ENCODE measurements at regions not wholly inside any gene's neighbourhood (a gene's known extent, or its start where the extent isn't known, plus 50 kb on each side); places are given as distances from the start of the nearest gene placed in this dataset.
"Not testable (repeated sequence)": the region's sequence is repeated elsewhere in the genome, so short reads cannot be mapped to it uniquely, and the experiment has no call there.

DNA sequence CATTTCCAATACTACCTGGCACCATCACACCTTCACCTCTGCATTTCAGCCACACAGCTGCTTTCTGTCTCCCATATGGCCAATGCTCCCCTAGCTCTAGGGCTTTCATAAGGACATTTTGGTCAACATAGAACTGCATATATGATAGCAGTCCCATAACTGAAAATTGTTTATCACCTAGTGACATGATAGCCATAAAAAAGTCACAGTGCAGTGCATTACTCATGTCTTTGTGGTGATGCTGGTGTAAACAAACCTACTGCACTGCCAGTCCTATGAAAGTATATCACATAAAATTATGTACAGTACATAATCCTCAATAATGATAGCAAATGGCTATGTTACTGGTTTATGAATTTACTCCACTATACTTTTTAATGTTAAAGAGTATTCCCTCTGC lies 221.0 kb downstream of the NAF1 start:
- intact Hi-C loops (cut with micrococcal nuclease): no loop called here

DNA sequence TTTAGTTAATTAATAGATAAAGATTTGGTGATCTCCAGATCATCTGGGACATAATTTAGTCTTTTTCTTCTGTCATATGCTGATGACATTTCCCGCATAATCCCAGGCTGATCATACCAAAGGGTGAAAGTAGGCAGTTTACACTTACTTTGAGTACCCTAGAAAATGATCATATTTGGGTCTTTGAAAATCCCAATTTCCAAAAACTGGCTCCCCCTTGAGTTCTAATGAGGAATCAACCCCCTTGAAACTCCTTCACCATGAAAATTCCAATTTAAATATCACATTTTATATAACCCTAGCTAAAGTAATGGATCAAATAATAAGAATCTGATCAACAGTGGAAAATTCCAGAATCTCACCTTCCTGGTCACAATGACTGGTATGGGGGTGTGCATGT lies 223.4 kb downstream of the NAF1 start:
- intact Hi-C loops (cut with micrococcal nuclease): no loop called here

- intact Hi-C loops (cut with micrococcal nuclease): no loop called here
These were observed 227.8 kb downstream of the NAF1 start for GRCh38 chr4:162938738-162939485.

GRCh38 chr4:162935214-162935613 lies 231.5 kb downstream of the NAF1 start:
- intact Hi-C loops (cut with micrococcal nuclease): no loop called here

- intact Hi-C loops (cut with micrococcal nuclease): no loop called here
These were observed 235.4 kb downstream of the NAF1 start for GRCh38 chr4:162931286-162931685.

DNA sequence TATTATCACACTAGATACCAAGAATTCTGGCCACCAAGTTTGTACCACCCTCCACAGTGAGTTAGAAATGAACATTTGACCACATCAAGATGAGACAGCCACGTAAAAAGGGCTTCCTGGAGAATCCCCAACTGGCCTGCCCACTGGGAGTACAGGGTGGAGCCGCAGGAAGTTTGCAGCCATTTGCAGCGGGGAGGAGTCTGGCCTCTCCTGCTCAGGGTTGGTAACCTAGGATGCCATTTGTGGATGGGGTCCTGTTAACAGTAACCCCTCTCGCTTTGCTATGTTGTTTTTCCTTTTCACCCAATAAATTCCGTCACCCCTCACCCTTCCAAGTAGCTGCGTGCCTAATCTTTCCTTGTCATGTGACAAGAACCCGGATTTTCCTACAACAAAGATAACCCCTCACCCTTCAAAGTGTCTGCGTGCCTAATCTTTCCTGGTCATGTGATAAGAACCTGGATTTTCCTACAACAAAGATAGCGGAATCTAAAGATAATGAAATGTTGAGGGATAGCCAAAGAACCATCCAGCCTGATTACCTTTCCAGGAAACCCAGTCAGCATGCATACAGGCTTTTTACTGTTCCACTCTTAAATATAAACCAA lies 245.4 kb downstream of the NAF1 start:
- intact Hi-C loops (cut with micrococcal nuclease): no loop called here

GRCh38 chr4:162920649-162921048 lies 246.0 kb downstream of the NAF1 start:
- intact Hi-C loops (cut with micrococcal nuclease): no loop called here

DNA sequence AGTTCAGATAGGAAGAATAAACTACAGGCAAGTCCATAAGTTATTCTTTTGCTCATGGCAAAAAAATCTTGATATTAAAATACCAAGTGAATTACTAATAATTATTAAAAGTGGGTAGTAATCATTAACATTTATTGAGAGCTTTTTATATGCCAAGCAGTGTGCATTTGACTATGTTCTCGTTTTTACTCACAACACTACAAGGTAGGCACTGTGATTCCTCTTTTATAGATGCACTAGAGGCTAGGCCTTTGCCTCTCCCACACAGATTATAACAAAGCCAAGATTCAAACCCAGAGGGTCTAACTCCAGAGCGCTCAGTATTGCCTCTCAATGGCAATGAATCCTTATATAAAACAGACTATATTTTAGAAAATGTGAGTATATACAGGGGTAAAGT lies 254.2 kb downstream of the NAF1 start:
- intact Hi-C loops (cut with micrococcal nuclease): no loop called here

DNA sequence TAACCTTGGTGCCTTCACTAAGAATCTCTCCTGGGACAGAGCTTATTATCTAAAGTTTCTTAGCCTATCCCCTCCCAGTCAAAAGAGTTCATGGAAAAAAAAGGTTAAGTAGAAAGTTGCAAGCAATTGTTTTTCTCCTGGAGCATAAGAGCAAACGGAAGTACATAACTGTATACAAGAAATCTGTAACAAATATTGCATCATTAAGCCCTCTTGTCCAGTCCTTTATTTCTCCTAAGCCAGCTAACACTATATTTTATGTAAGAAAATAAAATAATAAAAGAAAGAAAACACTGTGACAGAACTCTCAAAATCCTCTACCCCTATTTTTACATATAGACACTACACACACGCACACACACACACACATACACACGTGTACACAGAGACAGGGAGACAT lies 255.3 kb downstream of the NAF1 start:
- intact Hi-C loops (cut with micrococcal nuclease): no loop called here

DNA sequence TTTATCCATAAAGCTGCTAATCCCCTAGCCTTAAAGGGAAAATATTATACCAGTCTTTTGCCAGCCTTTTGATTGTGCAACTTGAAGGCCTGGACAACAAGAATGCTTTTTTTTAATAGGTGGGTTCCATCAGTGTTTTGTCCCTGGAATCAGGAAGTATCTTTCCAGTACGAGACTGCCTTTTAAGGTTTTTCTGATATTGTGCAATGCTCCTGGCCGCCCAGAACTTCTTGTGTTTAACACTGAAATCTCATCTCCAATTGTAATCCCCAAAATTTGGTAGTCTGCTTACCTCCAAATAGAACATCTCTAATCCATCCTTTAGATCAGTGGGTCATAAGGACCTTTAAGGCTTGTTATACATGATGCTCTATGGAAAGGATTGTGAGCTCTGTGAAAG lies 256.7 kb downstream of the NAF1 start:
- intact Hi-C loops (cut with micrococcal nuclease): no loop called here

DNA sequence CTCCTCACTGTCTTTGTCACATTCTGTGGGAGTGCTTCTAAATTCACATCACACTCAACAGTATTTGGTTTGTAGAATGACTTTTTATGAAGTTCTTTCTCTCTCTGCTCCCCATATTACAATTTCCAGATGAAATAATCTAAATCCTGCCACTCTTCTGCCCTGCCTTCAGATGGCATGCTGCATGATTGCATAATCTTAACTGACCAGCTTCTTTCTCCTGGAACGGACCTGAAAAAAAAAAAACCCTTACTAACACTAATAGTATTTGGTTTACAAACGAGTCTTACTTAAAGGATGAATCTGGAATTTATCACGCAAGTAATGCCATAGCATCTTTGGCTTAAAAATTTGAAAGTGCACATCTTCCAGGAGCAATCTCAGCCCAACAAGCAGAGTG lies 272.3 kb downstream of the NAF1 start:
- intact Hi-C loops (cut with micrococcal nuclease): no loop called here

- intact Hi-C loops (cut with micrococcal nuclease): no loop called here
These were observed 274.6 kb downstream of the NAF1 start for GRCh38 chr4:162891788-162892707.

DNA sequence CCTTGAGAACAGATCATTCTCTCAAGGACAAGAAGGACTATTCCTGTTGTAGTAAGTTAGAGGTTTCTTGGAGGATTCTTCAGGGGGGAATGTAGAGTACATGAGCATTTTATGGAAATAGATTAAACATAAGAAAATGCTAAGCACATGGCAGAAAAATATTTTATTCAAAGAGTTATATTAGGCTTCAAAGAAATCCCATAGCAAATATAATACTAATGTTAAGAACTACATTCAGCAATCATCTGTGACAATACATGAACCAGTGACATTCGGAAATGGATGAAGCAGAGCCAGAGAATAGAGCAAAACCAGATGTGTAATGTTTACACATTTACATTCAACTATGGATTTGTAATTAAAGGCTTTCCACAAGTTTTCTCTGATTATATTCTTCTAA lies 288.6 kb downstream of the NAF1 start:
- intact Hi-C loops (cut with micrococcal nuclease): no loop called here

GRCh38 chr4:162874748-162875147 lies 291.9 kb downstream of the NAF1 start:
- intact Hi-C loops (cut with micrococcal nuclease): no loop called here

- intact Hi-C loops (cut with micrococcal nuclease): no loop called here
These were observed 294.7 kb downstream of the NAF1 start for GRCh38 chr4:162871990-162872389.

DNA sequence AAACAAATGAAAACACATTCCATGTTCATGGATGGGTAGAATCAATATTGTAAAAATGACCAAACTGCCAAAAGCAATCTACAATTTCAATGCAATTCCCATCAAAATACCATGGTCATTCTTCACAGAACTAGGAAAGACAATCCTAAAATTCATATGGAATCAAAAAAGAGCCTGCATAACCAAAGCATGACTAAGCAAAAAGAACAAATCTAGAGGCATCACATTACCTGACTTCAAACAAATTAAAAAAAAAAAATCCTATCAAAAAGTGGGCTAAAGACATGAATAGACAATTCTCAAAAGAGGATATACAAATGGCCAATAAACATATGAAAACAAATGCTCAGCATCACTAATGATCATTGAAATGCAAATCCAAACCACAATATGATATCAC lies 297.5 kb downstream of the NAF1 start:
- intact Hi-C loops (cut with micrococcal nuclease): no loop called here

- intact Hi-C loops (cut with micrococcal nuclease): no loop called here
These were observed 300.1 kb downstream of the NAF1 start for GRCh38 chr4:162866565-162866964.

GRCh38 chr4:162865102-162865501 lies 301.6 kb downstream of the NAF1 start:
- intact Hi-C loops (cut with micrococcal nuclease): no loop called here

GRCh38 chr4:162853788-162854187 lies 312.9 kb downstream of the NAF1 start:
- intact Hi-C loops (cut with micrococcal nuclease): no loop called here

GRCh38 chr4:162852642-162853041 lies 314.0 kb downstream of the NAF1 start:
- intact Hi-C loops (cut with micrococcal nuclease): no loop called here

GRCh38 chr4:162851241-162851758 lies 315.4 kb downstream of the NAF1 start:
- intact Hi-C loops (cut with micrococcal nuclease): not testable (repeated sequence)

DNA sequence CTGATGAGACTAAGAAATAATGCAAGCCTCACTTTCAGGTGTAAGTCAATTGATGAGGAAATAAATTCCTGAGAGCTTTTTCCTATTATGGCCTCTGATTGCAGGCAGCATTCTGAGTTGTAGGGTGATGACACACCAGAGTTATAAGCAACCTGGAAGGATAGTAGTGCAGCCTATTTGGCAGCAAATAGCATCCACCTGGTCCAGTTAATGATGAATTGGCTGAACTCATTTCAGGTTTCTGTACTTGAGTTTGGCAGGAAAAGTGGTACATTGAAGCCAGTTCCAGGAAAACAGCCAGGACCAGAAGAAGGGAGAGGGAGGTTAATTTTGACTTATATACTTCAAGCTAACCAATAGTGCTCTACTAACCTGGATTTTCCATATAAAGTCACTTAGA lies 316.8 kb downstream of the NAF1 start:
- intact Hi-C loops (cut with micrococcal nuclease): no loop called here

Measured in T-helper 2 cell treated with Interferon-gamma antibody and Interleukin-4, amounts not matched to agents 100 ng/mL and 5 ng/mL, for 36 hours (primary cell).